ENCODE measurements at regions not wholly inside any gene's neighbourhood (a gene's known extent, or its start where the extent isn't known, plus 50 kb on each side); places are given as distances from the start of the nearest gene placed in this dataset.

GRCh38 chr2:204205538-204205937 is 269.0 kb downstream of the ICOS start:
- DNase-seq (ENCODE audit: low read depth): no peak
- no peak overlapping the region for H3K4me3 ChIP-seq (ENCODE audit: low read depth, low read length)
- no peak for TF ChIP-seq CTCF (IDR thresholded peaks at IDR 0.05; ENCODE audit: insufficient read depth, low read length)

GRCh38 chr2:204207866-204208265 is 271.3 kb downstream of the ICOS start:
- DNase-seq (ENCODE audit: low read depth): no peak
- no peak overlapping the region for H3K4me3 ChIP-seq (ENCODE audit: low read depth, low read length)
- no peak for TF ChIP-seq CTCF (IDR thresholded peaks at IDR 0.05; ENCODE audit: insufficient read depth, low read length)

GRCh38 chr2:204213588-204213987 is 277.0 kb downstream of the ICOS start:
- DNase-seq (ENCODE audit: low read depth): no peak
- H3K4me3 ChIP-seq (ENCODE audit: low read depth, low read length): no peak overlapping the region
- no peak for TF ChIP-seq CTCF (IDR thresholded peaks at IDR 0.05; ENCODE audit: insufficient read depth, low read length)

- no peak for TF ChIP-seq CTCF (IDR thresholded peaks at IDR 0.05; ENCODE audit: insufficient read depth, low read length)
- no peak for DNase-seq (ENCODE audit: low read depth)
- H3K4me3 ChIP-seq (ENCODE audit: low read depth, low read length): no peak overlapping the region
These were observed 281.5 kb downstream of the ICOS start for GRCh38 chr2:204218040-204218439.

- DNase-seq (ENCODE audit: low read depth): no peak
- no peak overlapping the region for H3K4me3 ChIP-seq (ENCODE audit: low read depth, low read length)
- TF ChIP-seq CTCF (IDR thresholded peaks at IDR 0.05; ENCODE audit: insufficient read depth, low read length): no peak
These were observed 282.6 kb downstream of the ICOS start for GRCh38 chr2:204219196-204219595.

GRCh38 chr2:204220896-204221295 is 284.3 kb downstream of the ICOS start:
- no peak for DNase-seq (ENCODE audit: low read depth)
- H3K4me3 ChIP-seq (ENCODE audit: low read depth, low read length): no peak overlapping the region
- no peak for TF ChIP-seq CTCF (IDR thresholded peaks at IDR 0.05; ENCODE audit: insufficient read depth, low read length)

GRCh38 chr2:204223046-204223445 is 286.5 kb downstream of the ICOS start:
- no peak overlapping the region for H3K4me3 ChIP-seq (ENCODE audit: low read depth, low read length)
- no peak for TF ChIP-seq CTCF (IDR thresholded peaks at IDR 0.05; ENCODE audit: insufficient read depth, low read length)
- no peak for DNase-seq (ENCODE audit: low read depth)

All from fibroblast of the aortic adventitia (primary cell).